Neural progenitor cell (in vitro differentiated cells): ENCODE measurements at regions not wholly inside any gene's neighbourhood (a gene's known extent, or its start where the extent isn't known, plus 50 kb on each side); places are given as distances from the start of the nearest gene placed in this dataset.

Experiments
- DNase-seq: peaks from one replicate; pipeline ENCODE4 v3.0.0-alpha.2; 2016; ENCODE audit warnings: low spot score
- H2AFZ ChIP-seq: fragments of 200-600 bp; sonication (generic); replicated peaks from 2 replicates; pipeline ENCODE4 v1.6.1; 2016; ENCODE audit warnings: antibody characterized with exemption
- H3F3A ChIP-seq: fragments of 200-600 bp; sonication (generic); 2 replicates; pipeline ENCODE4 v1.6.1; 2016; ENCODE audit warnings: antibody characterized with exemption, low read depth
- H3K27ac ChIP-seq: fragments of 200-600 bp; sonication (generic); 2 replicates; pipeline ENCODE4 v1.5.1; 2016; ENCODE audit warnings: mild to moderate bottlenecking
- H3K27me3 ChIP-seq: fragments of 200-600 bp; sonication (generic); 2 replicates; pipeline ENCODE4 v1.6.1; 2016; ENCODE audit warnings: mild to moderate bottlenecking, moderate library complexity
- H3K36me3 ChIP-seq: fragments of 200-600 bp; sonication (generic); 2 replicates; pipeline ENCODE4 v1.5.1; 2016
- H3K4me1 ChIP-seq: fragments of 200-600 bp; sonication (generic); 2 replicates; pipeline ENCODE4 v1.6.1; 2016; ENCODE audit warnings: mixed run types
- H3K4me2 ChIP-seq: fragments of 200-600 bp; sonication (generic); 2 replicates; pipeline ENCODE4 v1.6.1; 2016
- H3K4me3 ChIP-seq: fragments of 200-600 bp; sonication (generic); 2 replicates; pipeline ENCODE4 v1.5.1; 2016
- H3K79me2 ChIP-seq: fragments of 200-600 bp; sonication (generic); 2 replicates; pipeline ENCODE4 v1.6.1; 2016; ENCODE audit warnings: low read depth
- H3K9ac ChIP-seq: fragments of 200-600 bp; sonication (generic); 2 replicates; pipeline ENCODE4 v1.6.1; 2016
- H3K9me3 ChIP-seq: fragments of 200-600 bp; sonication (generic); 2 replicates; pipeline ENCODE4 v1.5.1; 2016; ENCODE audit warnings: low read depth
- H4K20me1 ChIP-seq: fragments of 200-600 bp; sonication (generic); 2 replicates; pipeline ENCODE4 v1.6.1; 2016; ENCODE audit warnings: low read depth
- H3K27ac Mint-ChIP-seq: 3 replicates; pipeline ENCODE4 v1.8.0; 2021; ENCODE audit warnings: mixed read lengths
- H3K27me3 Mint-ChIP-seq: 2 replicates; pipeline ENCODE4 v1.8.0; 2022; ENCODE audit warnings: low read depth, mild to moderate bottlenecking, inconsistent platforms, moderate library complexity, mixed read lengths; ENCODE audit not compliant: insufficient read depth
- H3K36me3 Mint-ChIP-seq: 3 replicates; pipeline ENCODE4 v1.8.0; 2021; ENCODE audit warnings: mixed read lengths
- H3K4me1 Mint-ChIP-seq: 3 replicates; pipeline ENCODE4 v1.8.0; 2021; ENCODE audit warnings: mixed read lengths
- H3K4me3 Mint-ChIP-seq: 3 replicates; pipeline ENCODE4 v1.8.0; 2021; ENCODE audit warnings: mild to moderate bottlenecking, moderate library complexity, mixed read lengths
- H3K9me3 Mint-ChIP-seq: 3 replicates; pipeline ENCODE4 v1.8.0; 2020; ENCODE audit warnings: mixed read lengths
- EZH2 ChIP-seq: fragments of 200-600 bp; sonication (generic); IDR thresholded peaks from 2 replicates; pipeline ENCODE4 v1.6.1; 2017; ENCODE audit warnings: antibody characterized with exemption, mild to moderate bottlenecking, moderate library complexity
- EZH2phosphoT487 ChIP-seq: fragments of 200-600 bp; sonication (generic); IDR thresholded peaks from 2 replicates; pipeline ENCODE4 v1.6.1; 2017; ENCODE audit warnings: antibody characterized with exemption
- TF ChIP-seq, protein P1 (sequence below): fragments of 200-600 bp; sonication (generic); IDR thresholded peaks from 2 replicates; pipeline ENCODE4 v1.5.1; 2017; ENCODE audit warnings: antibody characterized with exemption, mild to moderate bottlenecking

DNA sequence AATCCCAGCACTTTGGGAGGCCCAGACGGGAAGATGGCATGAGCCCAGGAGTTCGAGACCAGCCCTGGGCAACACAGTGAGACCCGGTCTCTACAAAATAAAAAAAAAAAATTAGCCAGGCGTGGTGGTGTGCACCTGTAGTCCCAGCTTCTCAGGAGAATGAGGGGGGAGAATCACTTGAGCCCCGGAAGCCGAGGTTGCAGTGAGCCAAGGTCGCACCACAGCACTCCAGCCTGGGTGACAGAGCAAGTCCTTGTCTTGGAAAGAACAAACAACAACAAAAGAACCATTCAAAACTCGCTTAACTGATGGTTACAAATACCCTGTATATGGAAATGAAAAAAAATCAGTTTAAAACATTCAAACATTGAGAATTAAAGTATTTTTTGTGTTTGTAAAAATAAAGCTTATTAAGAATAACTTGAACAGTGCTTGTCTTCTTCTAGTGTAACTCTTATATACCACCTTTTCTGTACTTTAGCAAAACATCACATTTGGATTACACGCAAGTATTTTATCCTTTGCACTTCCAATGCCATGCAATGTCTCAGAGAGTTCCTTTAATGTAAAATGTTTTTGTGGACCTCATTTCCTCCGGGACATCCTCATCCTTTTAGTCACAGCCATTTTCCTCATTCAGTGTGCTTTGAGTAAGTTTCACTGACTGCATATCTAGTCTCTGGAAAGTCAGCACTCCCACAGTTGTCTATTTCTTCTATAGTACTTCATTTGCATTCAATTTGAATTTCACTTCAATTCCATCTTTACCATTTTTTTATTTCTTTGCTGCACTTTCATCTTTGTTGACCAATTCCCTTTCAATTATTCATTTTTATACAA is 113.0 kb upstream of the GOLGA8J start:
- Histone ChIP-seq H3K27me3 (peaks cover 62% of the 10 kb centered on the region), H3K27ac (no peak overlapping the region), H3K9ac (no peak overlapping the region), H3K4me1 (no peaks in the 10 kb centered on the region), H3K4me2 (no peak overlapping the region), H3K36me3 (no peaks in the 10 kb centered on the region), H3K79me2 (no peaks in the 10 kb centered on the region), H3F3A (peaks cover 4% of the 10 kb centered on the region), H4K20me1 (peaks cover 4% of the 10 kb centered on the region), H2AFZ (no peak overlapping the region), H3K4me3 (no peak overlapping the region), H3K9me3 (no peaks in the 10 kb centered on the region)
- H3K27ac Mint-ChIP-seq: no peak overlapping the region
- H3K4me3 Mint-ChIP-seq: peak overlapping the region; percentile 88
- no peak for DNase-seq
- no peaks in the 10 kb centered on the region for H3K36me3 Mint-ChIP-seq
- H3K27me3 Mint-ChIP-seq: peaks cover 36% of the 10 kb centered on the region
- peaks cover 11% of the 10 kb centered on the region for H3K9me3 Mint-ChIP-seq
- TF ChIP-seq, protein P1, sequence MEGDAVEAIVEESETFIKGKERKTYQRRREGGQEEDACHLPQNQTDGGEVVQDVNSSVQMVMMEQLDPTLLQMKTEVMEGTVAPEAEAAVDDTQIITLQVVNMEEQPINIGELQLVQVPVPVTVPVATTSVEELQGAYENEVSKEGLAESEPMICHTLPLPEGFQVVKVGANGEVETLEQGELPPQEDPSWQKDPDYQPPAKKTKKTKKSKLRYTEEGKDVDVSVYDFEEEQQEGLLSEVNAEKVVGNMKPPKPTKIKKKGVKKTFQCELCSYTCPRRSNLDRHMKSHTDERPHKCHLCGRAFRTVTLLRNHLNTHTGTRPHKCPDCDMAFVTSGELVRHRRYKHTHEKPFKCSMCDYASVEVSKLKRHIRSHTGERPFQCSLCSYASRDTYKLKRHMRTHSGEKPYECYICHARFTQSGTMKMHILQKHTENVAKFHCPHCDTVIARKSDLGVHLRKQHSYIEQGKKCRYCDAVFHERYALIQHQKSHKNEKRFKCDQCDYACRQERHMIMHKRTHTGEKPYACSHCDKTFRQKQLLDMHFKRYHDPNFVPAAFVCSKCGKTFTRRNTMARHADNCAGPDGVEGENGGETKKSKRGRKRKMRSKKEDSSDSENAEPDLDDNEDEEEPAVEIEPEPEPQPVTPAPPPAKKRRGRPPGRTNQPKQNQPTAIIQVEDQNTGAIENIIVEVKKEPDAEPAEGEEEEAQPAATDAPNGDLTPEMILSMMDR: no peak
- no peak for TF ChIP-seq EZH2
- H3K4me1 Mint-ChIP-seq: peaks cover 2% of the 10 kb centered on the region

DNA sequence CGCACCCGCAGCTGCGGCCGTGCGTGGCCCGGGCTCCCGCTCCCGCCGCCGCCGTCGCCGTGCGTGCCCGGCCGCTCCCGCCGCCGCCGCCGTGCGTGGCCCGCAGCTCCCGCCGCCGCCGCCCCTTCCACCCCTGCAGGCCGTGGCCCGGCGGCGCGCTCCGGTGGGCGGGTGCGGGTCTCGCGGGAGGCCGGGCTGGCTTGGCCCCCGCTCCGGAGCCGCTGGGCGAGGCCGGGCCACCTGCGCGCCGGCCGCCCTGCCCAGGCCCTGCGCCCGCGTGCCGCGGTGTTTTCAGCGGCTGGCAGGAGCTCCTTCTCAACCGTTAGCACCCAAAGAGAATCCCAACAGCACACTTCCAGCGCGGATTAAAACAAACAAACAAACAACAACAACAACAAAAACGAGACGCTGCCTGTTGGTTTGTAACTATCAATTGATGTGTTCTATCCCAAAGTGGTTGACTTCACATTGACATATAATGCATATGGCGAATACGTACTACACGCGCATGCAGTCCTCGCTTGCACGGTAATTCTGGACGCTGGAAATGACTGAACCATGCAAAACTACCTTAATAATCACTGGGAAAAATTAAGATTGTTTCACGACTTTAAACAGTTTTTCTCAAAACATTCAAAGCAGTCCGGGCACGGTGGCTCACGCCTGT is 113.7 kb upstream of the GOLGA8J start:
- Mint-ChIP-seq H3K9me3 (peaks cover 11% of the 10 kb centered on the region), H3K27ac (no peak overlapping the region), H3K4me1 (peaks cover 2% of the 10 kb centered on the region), H3K4me3 (peak overlapping the region; percentile 88), H3K36me3 (no peaks in the 10 kb centered on the region), H3K27me3 (peaks cover 36% of the 10 kb centered on the region)
- peak overlapping the region; percentile 49 for H3K4me3 ChIP-seq
- TF ChIP-seq EZH2 (peak; percentile 80), EZH2phosphoT487 (peak; percentile 36)
- TF ChIP-seq, protein P1: no peak
- peak overlapping the region; percentile 62 for H3K4me2 ChIP-seq
- H3K9me3 ChIP-seq: no peaks in the 10 kb centered on the region
- peaks cover 4% of the 10 kb centered on the region for H4K20me1 ChIP-seq
- H3F3A ChIP-seq: peaks cover 4% of the 10 kb centered on the region
- peak overlapping the region; percentile 67 for H2AFZ ChIP-seq
- H3K36me3 ChIP-seq: no peaks in the 10 kb centered on the region
- H3K79me2 ChIP-seq: no peaks in the 10 kb centered on the region
- no peaks in the 10 kb centered on the region for H3K4me1 ChIP-seq
- no peak overlapping the region for H3K27ac ChIP-seq
- H3K9ac ChIP-seq: no peak overlapping the region
- no peak for DNase-seq
- peaks cover 62% of the 10 kb centered on the region for H3K27me3 ChIP-seq

DNA sequence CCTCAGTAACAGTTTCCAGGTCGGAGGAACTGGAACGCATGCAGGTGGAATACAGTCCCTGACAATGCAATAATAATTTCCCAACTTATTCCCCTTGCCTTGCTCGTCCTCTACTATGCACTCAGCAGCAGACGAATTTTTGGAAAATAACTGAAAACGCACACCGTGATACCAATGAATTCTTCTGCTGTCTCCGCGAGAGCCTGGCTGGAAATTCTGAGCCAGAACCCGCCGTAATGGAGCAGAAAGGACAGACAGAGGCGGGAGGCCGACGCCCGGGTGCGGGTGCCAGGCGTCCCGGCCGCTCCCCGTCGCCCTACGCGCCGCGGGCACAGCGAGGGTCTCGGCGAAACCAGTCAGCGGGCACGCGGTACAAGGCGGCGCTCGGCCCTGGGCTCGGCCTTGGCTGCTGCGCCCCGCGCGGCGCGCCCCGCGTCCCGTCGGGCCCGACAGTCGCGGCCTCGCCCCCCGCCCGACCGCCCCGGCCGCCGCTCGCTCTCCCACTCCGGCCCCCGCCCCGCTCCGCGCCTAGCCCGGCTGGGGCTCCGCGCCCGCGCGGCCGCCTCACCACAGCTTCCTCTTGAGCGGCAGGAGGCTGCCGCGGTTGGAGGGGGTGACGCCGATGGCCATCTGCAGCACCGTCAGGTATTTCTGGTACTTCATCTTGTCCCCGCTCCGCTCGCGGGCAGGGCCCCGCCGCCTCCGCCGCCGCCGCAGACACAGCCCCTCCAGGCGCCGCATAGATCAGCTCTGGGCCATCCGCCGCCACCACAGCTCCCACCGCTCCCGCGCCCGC is 114.5 kb upstream of the GOLGA8J start:
- Mint-ChIP-seq H3K4me3 (peak overlapping the region; percentile 82), H3K27me3 (peaks cover 36% of the 10 kb centered on the region), H3K4me1 (peaks cover 2% of the 10 kb centered on the region), H3K9me3 (peaks cover 11% of the 10 kb centered on the region), H3K36me3 (no peaks in the 10 kb centered on the region), H3K27ac (no peak overlapping the region)
- H3K4me2 ChIP-seq: peak overlapping the region; percentile 75
- peaks cover 4% of the 10 kb centered on the region for H4K20me1 ChIP-seq
- no peaks in the 10 kb centered on the region for H3K4me1 ChIP-seq
- H3K4me3 ChIP-seq: peak overlapping the region; percentile 49
- no peaks in the 10 kb centered on the region for H3K79me2 ChIP-seq
- TF ChIP-seq EZH2phosphoT487 (peak; percentile 81), EZH2 (peak; percentile 79)
- TF ChIP-seq, protein P1: no peak
- H3K9ac ChIP-seq: no peak overlapping the region
- peaks cover 62% of the 10 kb centered on the region for H3K27me3 ChIP-seq
- no peaks in the 10 kb centered on the region for H3K9me3 ChIP-seq
- H3F3A ChIP-seq: peaks cover 4% of the 10 kb centered on the region
- H3K27ac ChIP-seq: no peak overlapping the region
- peak overlapping the region; percentile 92 for H2AFZ ChIP-seq
- peak; percentile 68 for DNase-seq
- no peaks in the 10 kb centered on the region for H3K36me3 ChIP-seq
